Endothelial cell of umbilical vein (primary cell): ENCODE measurements at regions not wholly inside any gene's neighbourhood (a gene's known extent, or its start where the extent isn't known, plus 50 kb on each side); places are given as distances from the start of the nearest gene placed in this dataset.

Experiments used
- BruUV-seq: library from RNA; stranded (reverse); fragments of 400-500 nt; replicated peaks from 2 replicates; lab custom pipeline; 2021; lab: Mats Ljungman, UMichigan
- CTCF ChIA-PET: fragments of 300-600, 350-600 bp; sonication (Branson Sonifier 250); formaldehyde crosslinking; loops from one replicate; lab custom pipeline; 2021; ENCODE audit warnings: antibody characterized with exemption, inconsistent platforms; lab: Charles Lee
- POLR2A ChIA-PET: fragments of 300-600, 350-600 bp; sonication (Branson Sonifier 250); formaldehyde crosslinking; loops from one replicate; lab custom pipeline; 2021; ENCODE audit warnings: antibody characterized with exemption, inconsistent platforms; lab: Charles Lee
- DNase-seq: peaks from one replicate; pipeline ENCODE4 v3.0.0-alpha.2; 2011; ENCODE audit warnings: low read depth, low spot score
- FAIRE-seq: peaks from 2 replicates; lab custom pipeline; 2011; peaks lifted over from hg19 to GRCh38; lab: Jason Lieb, UNC
- H2AFZ ChIP-seq: 2 replicates; pipeline ENCODE4 v1.6.0; 2012; ENCODE audit warnings: low read depth, low read length, control low read depth, inconsistent platforms
- H3K27ac ChIP-seq: 2 replicates; pipeline ENCODE4 v1.5.1; 2011; ENCODE audit warnings: low read depth, mild to moderate bottlenecking, control low read depth, low read length, moderate library complexity; ENCODE audit not compliant: insufficient read depth
- H3K27me3 ChIP-seq, 2 experiments: 2 replicates each; pipeline versions ENCODE4 v1.6.0 to v1.6.1; 2011; ENCODE audit warnings: low read length in 2 of 2, mixed read lengths in 1 of 2; ENCODE audit not compliant: control insufficient read depth in 2 of 2, insufficient read depth in 2 of 2
- H3K36me3 ChIP-seq, 2 experiments: 2 replicates in 1 of 2; 3 replicates in 1 of 2; pipeline ENCODE4 v1.5.1; 2011; ENCODE audit warnings: low read length in 2 of 2, mild to moderate bottlenecking in 1 of 2, moderate library complexity in 1 of 2; ENCODE audit not compliant: control insufficient read depth in 2 of 2, insufficient read depth in 2 of 2; ENCODE audit errors: extremely low read depth in 1 of 2
- H3K4me1 ChIP-seq: 3 replicates; pipeline ENCODE4 v1.5.1; 2011; ENCODE audit warnings: mild to moderate bottlenecking, low read length; ENCODE audit not compliant: control insufficient read depth, insufficient read depth; ENCODE audit errors: extremely low read depth
- H3K4me2 ChIP-seq: 2 replicates; pipeline ENCODE4 v1.6.1; 2011; ENCODE audit warnings: low read length, control low read depth, mixed read lengths; ENCODE audit not compliant: insufficient read depth
- H3K4me3 ChIP-seq, 3 experiments: fragments of 200-600 bp in 1 of 3; sonication (generic), shearing (Covaris generic) in 1 of 3; replicated peaks in 1 of 3; 2 replicates each; pipeline ENCODE4 v1.5.1; 2011 to 2016; ENCODE audit warnings: control low read depth in 3 of 3, low read length in 3 of 3, mild to moderate bottlenecking in 2 of 3, inconsistent platforms in 1 of 3, low read depth in 1 of 3, moderate library complexity in 1 of 3; ENCODE audit not compliant: insufficient read depth in 1 of 3
- H3K79me2 ChIP-seq: 2 replicates; pipeline ENCODE4 v1.6.0; 2012; ENCODE audit warnings: low read length, inconsistent platforms; ENCODE audit not compliant: control insufficient read depth, insufficient read depth
- H3K9ac ChIP-seq: replicated peaks from 2 replicates; pipeline ENCODE3; 2011; ENCODE audit warnings: low read length, control low read depth; ENCODE audit not compliant: insufficient read depth; ENCODE audit errors: extremely low read depth
- H3K9me1 ChIP-seq: replicated peaks from 3 replicates; pipeline ENCODE4 v1.6.0; 2011; ENCODE audit warnings: mild to moderate bottlenecking, low read length; ENCODE audit not compliant: control insufficient read depth, insufficient read depth; ENCODE audit errors: extremely low read depth
- H3K9me3 ChIP-seq: replicated peaks from 2 replicates; pipeline ENCODE4 v1.5.1; 2012; ENCODE audit warnings: low read length, inconsistent platforms; ENCODE audit not compliant: control insufficient read depth, insufficient read depth
- H4K20me1 ChIP-seq: replicated peaks from 2 replicates; pipeline ENCODE3; 2011; ENCODE audit warnings: mild to moderate bottlenecking, low read length; ENCODE audit not compliant: control insufficient read depth, insufficient read depth; ENCODE audit errors: extremely low read depth
- CTCF ChIP-seq, 2 donors: IDR thresholded peaks; 1 replicate in 1 of 2; 2 replicates in 1 of 2; pipeline ENCODE4 v1.5.1; 2011; ENCODE audit warnings: low read length in 2 of 2, mild to moderate bottlenecking in 2 of 2, moderate library complexity in 2 of 2, control low read depth in 1 of 2, inconsistent platforms in 1 of 2, low read depth in 1 of 2; ENCODE audit not compliant: insufficient read depth in 1 of 2; ENCODE audit errors: extremely low read depth in 1 of 2
- EZH2 ChIP-seq: IDR thresholded peaks from 2 replicates; pipeline ENCODE4 v1.6.1; 2012; ENCODE audit warnings: borderline replicate concordance, low read depth, mild to moderate bottlenecking, moderate library complexity, low read length, inconsistent platforms; ENCODE audit not compliant: severe bottlenecking
- GATA2 ChIP-seq: IDR thresholded peaks from 2 replicates; pipeline ENCODE4 v1.7.0; 2011; ENCODE audit warnings: low read depth, mild to moderate bottlenecking, moderate library complexity, mixed read lengths, low read length; ENCODE audit not compliant: insufficient read length, insufficient read depth
- MAX ChIP-seq: IDR thresholded peaks from 2 replicates; pipeline ENCODE4 v1.6.1; 2011; ENCODE audit not compliant: insufficient read depth, insufficient read length
- MYC ChIP-seq: IDR thresholded peaks from one replicate; pipeline ENCODE4 v1.6.1; 2011; ENCODE audit warnings: mild to moderate bottlenecking, low read depth, low read length
- POLR2AphosphoS5 ChIP-seq: IDR thresholded peaks from 2 replicates; pipeline ENCODE4 v1.6.1; 2012; ENCODE audit warnings: low read depth, mild to moderate bottlenecking, control low read depth, low read length, moderate library complexity; ENCODE audit not compliant: insufficient read depth
- dilution Hi-C: fragments of 300-500 bp; cut with MboI; formaldehyde crosslinking; loops from one replicate; pipeline ENCODE4 v1.15.0; 2019; ENCODE audit warnings: low sequenced_read_pairs; ENCODE audit not compliant: extremely low pct_ligation_motif_present
- intact Hi-C: fragments of 100-400 bp; cut with micrococcal nuclease; formaldehyde crosslinking; loops from one replicate; pipeline ENCODE4 v1.10.0; 2022

GRCh38 chr13:89982407-89983095 lies 1364.9 kb upstream of the MIR17HG start:
- ChIA-PET CTCF (no interaction called here), POLR2A (no interaction called here)
- TF ChIP-seq POLR2AphosphoS5, result no peak
- no peak overlapping the region for H3K9ac ChIP-seq
- H3K4me3 ChIP-seq, result no peak overlapping the region
- FAIRE-seq (no peak), DNase-seq (no peak)
- H2AFZ ChIP-seq, result no peak overlapping the region
- BruUV-seq, result no TSS peak
- no peaks in the 10 kb centered on the region for H3K9me3 ChIP-seq
- H3K27me3 ChIP-seq, result no peaks in the 10 kb centered on the region
- no peaks in the 10 kb centered on the region for H3K9me1 ChIP-seq
- dilution Hi-C loops (no loop called here), intact Hi-C loops (no loop called here)
- H3K27ac ChIP-seq, result no peak overlapping the region
- H3K79me2 ChIP-seq, result no peaks in the 10 kb centered on the region
- no peak overlapping the region for H3K4me2 ChIP-seq
- no peaks in the 10 kb centered on the region for H4K20me1 ChIP-seq
- H3K36me3 ChIP-seq, result no peaks in the 10 kb centered on the region
- H3K4me1 ChIP-seq, result no peaks in the 10 kb centered on the region

- Histone ChIP-seq H3K79me2 (no peaks in the 10 kb centered on the region), H3K27ac (no peak overlapping the region), H3K27me3 (no peaks in the 10 kb centered on the region), H3K9me1 (no peaks in the 10 kb centered on the region), H3K4me2 (no peak overlapping the region), H2AFZ (no peak overlapping the region), H3K9ac (no peak overlapping the region), H3K4me1 (no peaks in the 10 kb centered on the region), H3K36me3 (no peaks in the 10 kb centered on the region), H4K20me1 (no peaks in the 10 kb centered on the region), H3K9me3 (no peaks in the 10 kb centered on the region), H3K4me3 (no peak overlapping the region)
- ChIA-PET CTCF (no interaction called here), POLR2A (no interaction called here)
- FAIRE-seq (no peak), DNase-seq (no peak)
- TF ChIP-seq POLR2AphosphoS5 (no peak), MAX (no peak), CTCF (IDR thresholded peaks at IDR 0.05; ENCODE audit: extremely low read depth in 1 of 2, insufficient read depth in 1 of 2, low read depth in 1 of 2, low read length in 2 of 2) (no peak), MYC (no peak), GATA2 (no peak), EZH2 (no peak)
- intact Hi-C loops (no loop called here), dilution Hi-C loops (no loop called here)
- no TSS peak for BruUV-seq
Observed at GRCh38 chr13:89988206-89988605, 1359.3 kb upstream of the MIR17HG start.
